ENCODE measurements at regions not wholly inside any gene's neighbourhood (a gene's known extent, or its start where the extent isn't known, plus 50 kb on each side); places are given as distances from the start of the nearest gene placed in this dataset.

DNA sequence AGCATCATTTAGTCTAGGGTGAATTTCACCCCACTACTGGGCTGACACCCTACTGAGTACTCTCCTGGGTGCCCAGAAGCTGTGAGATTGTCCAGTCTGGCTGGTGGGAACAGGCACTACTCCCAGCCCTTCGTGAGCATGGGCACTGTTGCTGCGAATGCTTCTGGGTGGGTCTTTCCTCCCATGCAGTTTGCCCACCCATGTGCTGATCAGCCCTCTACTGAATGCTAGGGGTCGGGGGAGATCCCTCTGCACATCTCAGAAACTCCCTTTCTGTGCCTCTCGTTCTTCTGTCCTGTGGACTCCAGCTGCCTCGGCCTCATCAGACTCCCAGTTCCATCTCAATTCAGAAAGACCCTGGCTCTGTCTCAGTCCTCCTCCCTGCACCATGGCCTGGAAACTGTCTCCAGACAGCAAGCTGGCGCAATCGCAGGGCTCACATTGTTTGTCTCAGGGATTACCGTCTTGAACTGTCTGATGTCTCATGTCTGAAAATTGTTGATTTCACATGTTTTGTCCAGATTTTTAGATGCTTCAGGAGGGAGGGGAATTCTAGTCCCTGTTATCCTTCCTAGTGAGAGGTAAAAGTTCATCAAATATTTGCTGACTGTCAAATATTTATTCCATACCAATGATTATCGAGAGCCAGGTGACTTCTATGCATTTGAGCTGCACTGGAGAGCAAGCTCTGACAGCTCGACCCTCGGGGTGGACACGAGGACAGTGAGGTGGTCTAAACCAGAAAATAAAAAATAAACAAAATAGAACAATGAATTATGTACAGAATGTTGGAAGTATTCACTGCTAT is 316.6 kb upstream of the RTL1 start:
- no peak for TF ChIP-seq ZFX (IDR thresholded peaks at IDR 0.05; ENCODE audit: borderline replicate concordance)
- TF ChIP-seq, protein P1, sequence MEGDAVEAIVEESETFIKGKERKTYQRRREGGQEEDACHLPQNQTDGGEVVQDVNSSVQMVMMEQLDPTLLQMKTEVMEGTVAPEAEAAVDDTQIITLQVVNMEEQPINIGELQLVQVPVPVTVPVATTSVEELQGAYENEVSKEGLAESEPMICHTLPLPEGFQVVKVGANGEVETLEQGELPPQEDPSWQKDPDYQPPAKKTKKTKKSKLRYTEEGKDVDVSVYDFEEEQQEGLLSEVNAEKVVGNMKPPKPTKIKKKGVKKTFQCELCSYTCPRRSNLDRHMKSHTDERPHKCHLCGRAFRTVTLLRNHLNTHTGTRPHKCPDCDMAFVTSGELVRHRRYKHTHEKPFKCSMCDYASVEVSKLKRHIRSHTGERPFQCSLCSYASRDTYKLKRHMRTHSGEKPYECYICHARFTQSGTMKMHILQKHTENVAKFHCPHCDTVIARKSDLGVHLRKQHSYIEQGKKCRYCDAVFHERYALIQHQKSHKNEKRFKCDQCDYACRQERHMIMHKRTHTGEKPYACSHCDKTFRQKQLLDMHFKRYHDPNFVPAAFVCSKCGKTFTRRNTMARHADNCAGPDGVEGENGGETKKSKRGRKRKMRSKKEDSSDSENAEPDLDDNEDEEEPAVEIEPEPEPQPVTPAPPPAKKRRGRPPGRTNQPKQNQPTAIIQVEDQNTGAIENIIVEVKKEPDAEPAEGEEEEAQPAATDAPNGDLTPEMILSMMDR (IDR thresholded peaks at IDR 0.05), result no peak
- H3K27ac ChIP-seq, result no peak overlapping the region

DNA sequence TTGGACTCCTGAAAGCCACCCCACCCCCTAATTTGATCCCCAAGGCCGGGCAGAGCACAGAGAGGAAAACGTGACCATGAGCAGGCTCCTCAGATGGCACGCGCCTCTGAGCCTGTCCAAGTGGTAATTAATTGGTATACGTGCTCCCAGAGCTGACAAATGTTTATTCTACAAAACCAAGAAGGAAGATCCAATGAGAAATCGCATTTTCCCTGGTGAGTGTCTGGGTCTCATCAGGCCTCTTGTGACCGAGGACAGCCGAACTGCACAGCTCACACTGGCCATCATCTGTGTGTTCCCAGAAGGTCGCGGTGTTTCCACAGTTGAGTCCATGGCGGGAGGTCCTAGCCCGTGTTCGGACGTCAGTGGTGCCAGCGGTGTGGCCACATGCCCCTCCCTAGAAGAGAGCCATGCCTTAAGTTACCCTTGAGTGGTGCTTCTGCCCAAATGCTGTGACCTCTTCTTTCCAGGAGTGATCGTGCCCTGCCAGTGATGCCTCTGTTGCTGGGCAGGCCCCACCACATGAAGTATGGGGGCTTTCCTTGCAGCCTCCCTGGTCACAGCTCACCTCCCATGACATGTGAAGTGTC is 317.5 kb upstream of the RTL1 start:
- TF ChIP-seq, protein P1 (IDR thresholded peaks at IDR 0.05), result no peak
- no peak for TF ChIP-seq ZFX (IDR thresholded peaks at IDR 0.05; ENCODE audit: borderline replicate concordance)
- H3K27ac ChIP-seq, result no peak overlapping the region

DNA sequence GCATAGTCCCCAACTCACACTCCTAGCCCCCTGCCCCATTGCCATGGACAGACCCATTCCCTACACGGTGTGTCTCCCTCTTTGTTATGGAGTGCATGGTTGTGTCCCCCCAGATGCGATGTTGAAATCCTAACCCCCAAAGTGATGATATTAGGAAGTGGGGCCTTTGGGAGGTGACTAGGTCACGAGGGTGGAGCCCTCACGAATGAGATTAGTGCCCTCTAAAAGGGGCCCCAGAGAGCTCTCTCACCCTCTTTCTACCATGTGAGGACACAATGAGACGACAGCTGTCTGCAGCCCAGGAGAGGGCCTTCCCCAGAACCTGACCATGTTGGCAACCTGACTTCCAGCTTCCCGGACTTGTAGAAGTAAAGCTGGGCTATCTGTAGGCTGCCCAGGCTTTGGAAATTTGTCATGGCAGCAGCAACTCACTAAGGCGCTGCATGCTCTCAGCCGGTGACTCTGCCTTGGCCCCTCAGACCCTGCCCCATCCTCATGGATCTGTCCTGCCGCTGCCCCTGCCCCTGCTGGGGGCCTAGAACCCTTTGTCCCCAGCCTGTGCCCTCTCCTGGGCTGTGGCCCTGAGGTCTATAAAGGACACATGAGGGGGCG is 318.1 kb upstream of the RTL1 start:
- H3K27ac ChIP-seq, result no peak overlapping the region
- TF ChIP-seq, protein P1 (IDR thresholded peaks at IDR 0.05), result no peak
- TF ChIP-seq ZFX (IDR thresholded peaks at IDR 0.05; ENCODE audit: borderline replicate concordance), result no peak

DNA sequence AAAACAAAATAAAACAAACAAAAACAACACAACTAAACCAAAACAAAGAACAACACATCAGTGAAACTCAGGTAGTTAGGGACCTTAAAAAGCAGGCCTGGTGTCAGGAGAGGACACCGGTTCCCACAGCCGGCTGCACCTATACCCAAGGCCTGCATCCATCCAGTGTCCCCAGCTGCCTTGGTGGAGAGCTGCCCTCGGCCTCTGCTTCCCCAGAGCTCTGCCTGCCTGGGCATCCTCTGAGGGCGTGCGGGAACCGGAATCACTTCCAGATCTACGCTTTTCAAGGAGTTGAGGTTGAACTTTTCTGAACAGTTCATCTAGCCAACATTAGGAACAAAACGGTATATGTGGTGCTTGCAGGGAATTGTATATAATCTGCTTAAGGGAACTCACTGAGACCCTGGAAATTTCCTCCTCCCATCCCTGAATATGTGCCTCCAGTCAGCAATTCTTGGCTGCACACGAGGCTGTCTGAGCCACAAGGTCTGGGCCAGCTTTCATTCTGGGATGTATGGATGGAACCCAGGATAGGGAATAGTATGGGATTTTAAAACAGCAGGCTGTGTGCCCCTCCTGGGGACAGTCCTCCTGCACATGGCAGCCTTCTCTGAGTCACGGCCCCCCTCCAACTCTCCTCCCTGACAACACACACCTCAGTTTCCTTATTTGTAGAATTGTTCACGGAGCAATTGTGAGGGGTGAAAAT is 319.0 kb upstream of the RTL1 start:
- H3K27ac ChIP-seq, result no peak overlapping the region
- TF ChIP-seq ZFX (IDR thresholded peaks at IDR 0.05; ENCODE audit: borderline replicate concordance), result no peak
- TF ChIP-seq, protein P1 (IDR thresholded peaks at IDR 0.05), result no peak

DNA sequence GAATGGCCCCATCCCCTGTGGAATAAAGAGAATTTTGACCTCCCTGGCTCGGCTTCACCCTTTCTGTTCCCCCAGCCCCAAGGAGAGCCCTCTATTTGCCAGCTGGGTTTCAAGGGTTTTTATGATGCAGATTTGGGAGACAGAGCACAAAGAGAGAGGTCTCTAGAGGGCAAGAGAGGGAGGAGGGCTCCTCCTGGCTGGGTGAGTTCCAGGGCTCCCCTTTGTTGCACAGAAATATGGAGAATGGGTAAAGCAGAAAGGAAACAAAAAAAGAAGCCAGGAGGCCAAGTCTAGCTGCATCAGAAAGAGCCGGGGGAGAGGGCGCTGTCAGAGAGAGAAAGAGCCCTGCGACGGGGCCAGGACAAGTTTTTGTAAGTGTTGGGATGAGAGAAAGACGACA is 319.6 kb upstream of the RTL1 start:
- no peak for TF ChIP-seq ZFX (IDR thresholded peaks at IDR 0.05; ENCODE audit: borderline replicate concordance)
- TF ChIP-seq, protein P1 (IDR thresholded peaks at IDR 0.05), result no peak
- no peak overlapping the region for H3K27ac ChIP-seq

DNA sequence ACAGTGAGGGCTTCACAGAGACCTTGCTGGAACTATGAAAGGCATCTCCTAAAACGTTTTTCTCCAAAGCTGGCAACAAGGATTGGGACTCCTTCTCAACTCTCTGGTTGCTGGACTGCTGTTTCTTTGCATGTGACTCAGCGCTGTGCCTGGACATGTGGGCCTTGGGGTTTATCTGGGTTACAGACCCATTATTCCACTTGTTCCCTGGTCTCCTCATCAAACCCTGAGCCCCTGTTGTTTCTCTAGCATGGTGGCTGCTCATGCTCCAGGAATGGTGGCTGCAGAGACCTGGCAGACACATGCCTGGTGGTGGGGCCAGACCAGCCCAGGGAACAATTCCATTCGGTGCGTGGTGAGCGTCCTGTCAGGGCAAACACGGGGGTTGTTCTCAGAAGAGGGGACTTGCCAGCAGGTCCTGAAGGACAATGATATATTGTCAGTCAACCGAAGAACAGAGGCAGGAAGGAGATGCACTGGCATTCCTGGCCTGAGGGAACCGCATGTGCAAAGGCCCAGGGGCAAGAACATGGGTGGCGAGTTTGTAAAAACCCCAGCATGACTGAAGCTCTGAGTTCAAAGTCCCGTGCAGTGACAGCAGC is 320.1 kb upstream of the RTL1 start:
- H3K27ac ChIP-seq, result no peak overlapping the region

More for the DNA sequence above, 320.1 kb upstream of the RTL1 start:
- no peak for TF ChIP-seq ZFX (IDR thresholded peaks at IDR 0.05; ENCODE audit: borderline replicate concordance)

Data from 22Rv1 (cell line).